ENCODE measurements at regions not wholly inside any gene's neighbourhood (a gene's known extent, or its start where the extent isn't known, plus 50 kb on each side); places are given as distances from the start of the nearest gene placed in this dataset.

GRCh38 chr9:108626743-108627142, 229.0 kb downstream of the ACTL7B start:
- TF ChIP-seq CTCF (optimal IDR thresholded peaks at IDR 0.05 in 1 of 3, IDR thresholded peaks at IDR 0.05 in 1 of 3, conservative IDR thresholded peaks at IDR 0.05 in 1 of 3; ENCODE audit: extremely low read depth in 1 of 3, insufficient read depth in 2 of 3, low read length in 3 of 3), result no peak
- no peak for TF ChIP-seq EZH2 (IDR thresholded peaks at IDR 0.05; ENCODE audit: low read length)

All from keratinocyte (primary cell).